ENCODE measurements at regions not wholly inside any gene's neighbourhood (a gene's known extent, or its start where the extent isn't known, plus 50 kb on each side); places are given as distances from the start of the nearest gene placed in this dataset.
A peak's percentile ranks its signal among the peaks of the same experiment; 100 is the strongest.

GRCh38 chr12:65537978-65538377, 259.5 kb downstream of the MSRB3 start:
- Histone ChIP-seq H3K4me3 (ENCODE audit: low read length in 2 of 2) (no peak overlapping the region), H3K27ac (ENCODE audit: low read depth in 1 of 2, low read length in 2 of 2) (peak overlapping the region in 1 of 2 donors; percentile 81), H3K36me3 (ENCODE audit: control insufficient read depth in 1 of 2, insufficient read depth in 2 of 2, low read length in 1 of 2) (no peaks in the 10 kb centered on the region), H3K9me3 (ENCODE audit: control insufficient read depth, low read length) (peaks cover 2% of the 10 kb centered on the region), H3K4me1 (ENCODE audit: control insufficient read depth in 1 of 2, insufficient read depth in 2 of 2, low read length in 2 of 2) (no peaks in the 10 kb centered on the region), H3K27me3 (ENCODE audit: control insufficient read depth in 1 of 2, insufficient read depth in 2 of 2, low read length in 1 of 2) (no peaks in the 10 kb centered on the region)
- 92 to 97% methylated on average over 1 of the region's 1 CpG for WGBS, 2 donors
- intact Hi-C loops (cut with DNase I): loop anchor here in 1 of 2 donors (10.0 kb wide), 1 partner anchor 357 kb away; no protein-coding TSS in a partner anchor
- DNase-seq (no peak), ATAC-seq (ENCODE audit: low FRiP score) (no peak)

GRCh38 chr12:65539023-65539422, 260.5 kb downstream of the MSRB3 start:
- Histone ChIP-seq H3K36me3 (ENCODE audit: control insufficient read depth in 1 of 2, insufficient read depth in 2 of 2, low read length in 1 of 2) (no peaks in the 10 kb centered on the region), H3K9me3 (ENCODE audit: control insufficient read depth, low read length) (peaks cover 2% of the 10 kb centered on the region), H3K4me3 (ENCODE audit: low read length in 2 of 2) (no peak overlapping the region), H3K4me1 (ENCODE audit: control insufficient read depth in 1 of 2, insufficient read depth in 2 of 2, low read length in 2 of 2) (no peaks in the 10 kb centered on the region), H3K27me3 (ENCODE audit: control insufficient read depth in 1 of 2, insufficient read depth in 2 of 2, low read length in 1 of 2) (no peaks in the 10 kb centered on the region), H3K27ac (ENCODE audit: low read depth in 1 of 2, low read length in 2 of 2) (no peak overlapping the region)
- 4 to 20% methylated on average over 1 of the region's 1 CpG for WGBS, 2 donors
- ATAC-seq (ENCODE audit: low FRiP score): no peak
- no peak for DNase-seq
- intact Hi-C loops (cut with DNase I): loop anchor here in 1 of 2 donors (10.0 kb wide), 1 partner anchor 356 kb away; no protein-coding TSS in a partner anchor

DNA sequence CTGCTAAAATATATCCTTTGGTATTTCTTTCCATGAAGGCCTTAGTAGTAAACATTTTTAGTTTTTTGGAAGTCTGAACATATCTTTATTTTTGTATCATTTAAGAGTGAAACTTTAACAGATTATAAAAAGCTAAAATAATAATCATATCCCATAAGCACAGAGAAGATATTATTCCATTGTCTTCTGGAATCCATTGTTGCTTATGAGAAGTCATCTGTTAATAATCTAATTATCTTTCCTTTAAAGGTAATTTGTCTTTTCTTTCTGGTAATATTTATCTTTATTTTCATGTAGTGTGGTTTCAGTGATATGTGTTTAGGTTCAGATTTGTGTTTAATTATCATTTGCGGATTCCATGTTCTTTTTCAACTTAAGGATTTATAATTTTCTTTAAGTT, 261.7 kb downstream of the MSRB3 start:
- H3K27ac ChIP-seq (ENCODE audit: low read depth in 1 of 2, low read length in 2 of 2): no peak overlapping the region
- no peak for ATAC-seq (ENCODE audit: low FRiP score)
- H3K27me3 ChIP-seq (ENCODE audit: control insufficient read depth in 1 of 2, insufficient read depth in 2 of 2, low read length in 1 of 2): no peaks in the 10 kb centered on the region
- DNase-seq: no peak
- no peaks in the 10 kb centered on the region for H3K4me1 ChIP-seq (ENCODE audit: control insufficient read depth in 1 of 2, insufficient read depth in 2 of 2, low read length in 2 of 2)
- WGBS, 2 donors: 93 to 96% methylated on average over 1 of the region's 1 CpG
- intact Hi-C loops (cut with DNase I): no loop called here
- H3K4me3 ChIP-seq (ENCODE audit: low read length in 2 of 2): no peak overlapping the region
- H3K9me3 ChIP-seq (ENCODE audit: control insufficient read depth, low read length): peaks cover 2% of the 10 kb centered on the region
- H3K36me3 ChIP-seq (ENCODE audit: control insufficient read depth in 1 of 2, insufficient read depth in 2 of 2, low read length in 1 of 2): no peaks in the 10 kb centered on the region

DNA sequence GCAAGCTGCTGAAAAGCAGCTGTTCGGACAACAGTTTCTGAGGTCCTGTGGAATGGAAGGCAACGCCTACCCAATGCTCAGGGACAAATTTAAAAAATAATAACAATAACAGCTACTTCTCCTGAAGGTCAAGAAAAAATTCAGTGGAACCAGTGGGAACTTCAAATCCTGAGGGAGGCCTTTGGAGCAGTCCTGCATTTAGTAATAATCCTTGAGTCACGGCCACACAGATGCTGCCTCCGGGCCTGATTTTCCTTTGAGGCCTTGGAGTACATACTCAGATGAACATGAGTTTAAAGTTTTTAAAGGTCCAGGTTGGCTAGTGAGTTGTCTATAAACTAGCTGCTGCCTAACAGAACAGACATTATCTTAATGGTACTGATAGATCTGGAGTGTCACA, 268.0 kb downstream of the MSRB3 start:
- no peaks in the 10 kb centered on the region for H3K27me3 ChIP-seq (ENCODE audit: control insufficient read depth in 1 of 2, insufficient read depth in 2 of 2, low read length in 1 of 2)
- DNase-seq (no peak), ATAC-seq (ENCODE audit: low FRiP score) (no peak)
- H3K9me3 ChIP-seq (ENCODE audit: control insufficient read depth, low read length): no peaks in the 10 kb centered on the region
- H3K4me3 ChIP-seq (ENCODE audit: low read length in 2 of 2): no peak overlapping the region
- H3K27ac ChIP-seq (ENCODE audit: low read depth in 1 of 2, low read length in 2 of 2): no peak overlapping the region
- no peaks in the 10 kb centered on the region for H3K36me3 ChIP-seq (ENCODE audit: control insufficient read depth in 1 of 2, insufficient read depth in 2 of 2, low read length in 1 of 2)
- intact Hi-C loops (cut with DNase I): no loop called here
- 91 to 94% methylated on average over 4 of the region's 4 CpGs for WGBS, 2 donors
- H3K4me1 ChIP-seq (ENCODE audit: control insufficient read depth in 1 of 2, insufficient read depth in 2 of 2, low read length in 2 of 2): no peaks in the 10 kb centered on the region

DNA sequence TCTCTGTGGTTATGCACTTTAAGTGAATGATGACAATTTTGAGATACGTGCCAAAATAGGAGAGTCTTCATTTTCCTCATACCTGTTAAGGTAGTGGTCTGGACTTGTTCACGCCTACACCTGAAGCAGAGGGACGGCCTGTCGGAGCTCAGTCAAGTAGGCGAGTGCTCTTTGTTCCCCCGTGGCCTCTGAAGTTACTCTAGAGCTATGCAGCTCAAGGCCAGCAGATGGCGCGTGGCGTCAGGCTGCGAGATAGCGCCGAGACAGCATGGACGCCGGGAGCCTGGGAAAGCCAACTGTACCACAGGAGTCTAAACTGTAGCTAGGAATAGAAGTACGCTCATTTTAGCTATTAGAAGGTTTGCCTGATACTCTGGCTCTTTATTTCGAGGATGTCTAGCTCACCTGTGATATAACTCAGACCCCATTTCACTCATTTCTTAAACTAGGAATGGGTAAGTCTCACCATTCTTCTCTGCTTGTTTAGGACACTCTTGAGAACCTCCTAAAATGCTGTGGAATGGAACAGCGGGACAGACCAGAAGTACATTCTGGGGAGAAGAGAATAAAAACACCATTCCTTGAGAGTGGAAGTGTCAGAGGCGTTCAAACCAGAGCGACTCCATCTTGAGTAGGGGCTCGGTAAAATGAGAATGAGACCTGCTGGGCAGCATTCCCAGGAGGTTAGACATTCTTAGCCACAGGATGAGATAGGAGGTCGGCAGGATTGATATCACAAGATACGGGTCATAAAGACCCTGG, 267.4 kb upstream of the HMGA2 start:
- WGBS, 2 donors: 21 to 23% methylated on average over 22 of the region's 22 CpGs
- ATAC-seq (ENCODE audit: low FRiP score) (peak; percentile 94), DNase-seq (peak; percentile 80 to 93)
- no peaks in the 10 kb centered on the region for H3K27me3 ChIP-seq (ENCODE audit: control insufficient read depth in 1 of 2, insufficient read depth in 2 of 2, low read length in 1 of 2)
- H3K4me3 ChIP-seq (ENCODE audit: low read length in 2 of 2): no peak overlapping the region
- H3K4me1 ChIP-seq (ENCODE audit: control insufficient read depth in 1 of 2, insufficient read depth in 2 of 2, low read length in 2 of 2): no peaks in the 10 kb centered on the region
- H3K36me3 ChIP-seq (ENCODE audit: control insufficient read depth in 1 of 2, insufficient read depth in 2 of 2, low read length in 1 of 2): no peaks in the 10 kb centered on the region
- H3K9me3 ChIP-seq (ENCODE audit: control insufficient read depth, low read length): no peaks in the 10 kb centered on the region
- no peak overlapping the region for H3K27ac ChIP-seq (ENCODE audit: low read depth in 1 of 2, low read length in 2 of 2)
- intact Hi-C loops (cut with DNase I): loop anchor here (2.0 to 5.0 kb wide), 3 partner anchors 530 to 550 kb away; no protein-coding TSS in a partner anchor

DNA sequence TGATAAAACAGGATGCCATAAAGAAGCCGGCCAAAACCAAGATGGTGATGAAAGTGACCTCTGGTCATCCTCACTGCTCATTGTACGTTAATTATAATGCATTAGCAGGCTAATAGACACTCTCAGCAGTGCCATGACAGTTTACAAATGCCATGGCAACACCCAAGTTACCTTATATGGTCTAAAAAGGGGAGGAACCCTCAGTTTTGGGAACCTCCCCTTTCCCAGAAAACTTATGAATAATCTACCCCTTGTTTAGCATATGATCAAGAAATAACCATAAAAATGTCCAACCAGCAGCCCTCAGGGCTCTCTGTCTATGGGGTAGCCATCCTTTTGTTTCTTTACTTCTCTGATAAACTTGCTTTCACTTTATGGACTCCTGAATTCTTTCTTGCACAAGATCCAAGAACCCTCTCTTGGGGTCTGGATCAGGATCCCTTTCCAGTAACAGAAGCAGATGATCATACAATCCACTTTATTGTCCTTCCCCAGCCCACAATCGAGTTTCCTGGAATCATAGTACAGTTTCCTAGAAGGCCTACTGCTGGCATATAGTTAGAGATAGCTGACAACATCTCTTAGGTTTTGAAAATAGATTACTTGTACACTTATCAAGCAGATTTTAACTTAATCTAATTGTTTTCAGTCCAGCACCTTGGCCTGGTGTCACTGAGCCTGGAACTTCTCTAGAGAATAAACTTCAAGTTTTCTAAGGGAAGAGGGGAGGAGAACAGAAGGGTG, 266.7 kb upstream of the HMGA2 start:
- DNase-seq (no peak), ATAC-seq (ENCODE audit: low FRiP score) (no peak)
- Histone ChIP-seq H3K27me3 (ENCODE audit: control insufficient read depth in 1 of 2, insufficient read depth in 2 of 2, low read length in 1 of 2) (no peaks in the 10 kb centered on the region), H3K36me3 (ENCODE audit: control insufficient read depth in 1 of 2, insufficient read depth in 2 of 2, low read length in 1 of 2) (no peaks in the 10 kb centered on the region), H3K27ac (ENCODE audit: low read depth in 1 of 2, low read length in 2 of 2) (no peak overlapping the region), H3K4me3 (ENCODE audit: low read length in 2 of 2) (no peak overlapping the region), H3K4me1 (ENCODE audit: control insufficient read depth in 1 of 2, insufficient read depth in 2 of 2, low read length in 2 of 2) (no peaks in the 10 kb centered on the region), H3K9me3 (ENCODE audit: control insufficient read depth, low read length) (no peaks in the 10 kb centered on the region)
- intact Hi-C loops (cut with DNase I): loop anchor here (2.0 to 5.0 kb wide), 3 partner anchors 529 to 550 kb away; no protein-coding TSS in a partner anchor
- 83 to 88% methylated on average over 3 of the region's 3 CpGs for WGBS, 2 donors

DNA sequence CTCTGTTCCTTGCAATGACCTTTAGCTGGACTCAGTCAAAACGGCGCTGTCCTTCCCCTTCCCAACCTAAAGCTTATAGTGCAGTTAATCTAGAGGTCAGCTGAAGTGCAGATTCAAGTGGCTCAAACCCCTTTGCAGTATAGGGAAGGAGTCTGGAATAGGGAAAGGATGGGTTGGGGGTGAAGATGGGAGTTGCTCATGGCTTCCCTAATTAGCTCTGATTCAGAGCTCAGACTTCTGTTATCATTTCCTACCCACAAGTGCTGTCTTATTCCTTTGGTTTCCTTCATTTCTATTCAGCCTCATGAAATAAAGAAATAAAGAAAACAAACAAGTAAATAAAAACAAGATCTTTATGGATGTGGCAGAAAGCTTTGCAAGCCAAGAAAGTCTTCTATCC, 264.0 kb upstream of the HMGA2 start:
- DNase-seq (no peak), ATAC-seq (ENCODE audit: low FRiP score) (no peak)
- H3K9me3 ChIP-seq (ENCODE audit: control insufficient read depth, low read length): no peaks in the 10 kb centered on the region
- H3K36me3 ChIP-seq (ENCODE audit: control insufficient read depth in 1 of 2, insufficient read depth in 2 of 2, low read length in 1 of 2): no peaks in the 10 kb centered on the region
- H3K4me3 ChIP-seq (ENCODE audit: low read length in 2 of 2): no peak overlapping the region
- no peaks in the 10 kb centered on the region for H3K4me1 ChIP-seq (ENCODE audit: control insufficient read depth in 1 of 2, insufficient read depth in 2 of 2, low read length in 2 of 2)
- H3K27ac ChIP-seq (ENCODE audit: low read depth in 1 of 2, low read length in 2 of 2): no peak overlapping the region
- 77 to 94% methylated on average over 2 of the region's 2 CpGs for WGBS, 2 donors
- H3K27me3 ChIP-seq (ENCODE audit: control insufficient read depth in 1 of 2, insufficient read depth in 2 of 2, low read length in 1 of 2): no peaks in the 10 kb centered on the region
- intact Hi-C loops (cut with DNase I): no loop called here

- Histone ChIP-seq H3K4me3 (ENCODE audit: low read length in 2 of 2) (no peak overlapping the region), H3K9me3 (ENCODE audit: control insufficient read depth, low read length) (no peaks in the 10 kb centered on the region), H3K27ac (ENCODE audit: low read depth in 1 of 2, low read length in 2 of 2) (no peak overlapping the region), H3K4me1 (ENCODE audit: control insufficient read depth in 1 of 2, insufficient read depth in 2 of 2, low read length in 2 of 2) (peaks cover 0 to 3% of the 10 kb centered on the region in 2 donors), H3K36me3 (ENCODE audit: control insufficient read depth in 1 of 2, insufficient read depth in 2 of 2, low read length in 1 of 2) (no peaks in the 10 kb centered on the region), H3K27me3 (ENCODE audit: control insufficient read depth in 1 of 2, insufficient read depth in 2 of 2, low read length in 1 of 2) (no peaks in the 10 kb centered on the region)
- ATAC-seq (ENCODE audit: low FRiP score): no peak
- intact Hi-C loops (cut with DNase I): no loop called here
- DNase-seq: no peak
- WGBS, 2 donors: 78 to 81% methylated on average over 8 of the region's 8 CpGs
Measured at GRCh38 chr12:65561798-65562382, 262.4 kb upstream of the HMGA2 start.
